ENCODE measurements at regions not wholly inside any gene's neighbourhood (a gene's known extent, or its start where the extent isn't known, plus 50 kb on each side); places are given as distances from the start of the nearest gene placed in this dataset.

GRCh38 chr11:94681140-94681539 lies 87.0 kb upstream of the AMOTL1 start:
- TF ChIP-seq CTCF (IDR thresholded peaks at IDR 0.05) (no peak), POLR2AphosphoS5 (IDR thresholded peaks at IDR 0.05; ENCODE audit: low read depth, low read length) (no peak)

All from Panc1 (cell line).